ENCODE measurements at regions not wholly inside any gene's neighbourhood (a gene's known extent, or its start where the extent isn't known, plus 50 kb on each side); places are given as distances from the start of the nearest gene placed in this dataset.

GRCh38 chr7:25754751-25755150 lies 397.2 kb upstream of the NFE2L3 start:
- TF ChIP-seq CTCF (conservative IDR thresholded peaks at IDR 0.05; ENCODE audit: low read depth, low read length), result no peak
- H3K4me3 ChIP-seq (ENCODE audit: low read depth, low read length), result no peak overlapping the region

GRCh38 chr7:25756601-25757000 lies 395.4 kb upstream of the NFE2L3 start:
- DNase-seq (ENCODE audit: low read depth), result no peak
- TF ChIP-seq CTCF (conservative IDR thresholded peaks at IDR 0.05; ENCODE audit: low read depth, low read length), result no peak
- H3K4me3 ChIP-seq (ENCODE audit: low read depth, low read length), result no peak overlapping the region

More at GRCh38 chr7:25754751-25755150, 397.2 kb upstream of the NFE2L3 start:
- DNase-seq (ENCODE audit: low read depth), result no peak

GRCh38 chr7:25758559-25758958 lies 393.4 kb upstream of the NFE2L3 start:
- no peak overlapping the region for H3K4me3 ChIP-seq (ENCODE audit: low read depth, low read length)
- TF ChIP-seq CTCF (conservative IDR thresholded peaks at IDR 0.05; ENCODE audit: low read depth, low read length), result no peak
- no peak for DNase-seq (ENCODE audit: low read depth)

GRCh38 chr7:25759286-25759685 lies 392.7 kb upstream of the NFE2L3 start:
- no peak overlapping the region for H3K4me3 ChIP-seq (ENCODE audit: low read depth, low read length)
- TF ChIP-seq CTCF (conservative IDR thresholded peaks at IDR 0.05; ENCODE audit: low read depth, low read length), result no peak
- DNase-seq (ENCODE audit: low read depth), result no peak

- no peak for TF ChIP-seq CTCF (conservative IDR thresholded peaks at IDR 0.05; ENCODE audit: low read depth, low read length)
- no peak overlapping the region for H3K4me3 ChIP-seq (ENCODE audit: low read depth, low read length)
- no peak for DNase-seq (ENCODE audit: low read depth)
These were observed 392.2 kb upstream of the NFE2L3 start for GRCh38 chr7:25759748-25760147.

GRCh38 chr7:25762511-25763462 lies 389.2 kb upstream of the NFE2L3 start:
- no peak for TF ChIP-seq CTCF (conservative IDR thresholded peaks at IDR 0.05; ENCODE audit: low read depth, low read length)
- DNase-seq (ENCODE audit: low read depth), result no peak
- H3K4me3 ChIP-seq (ENCODE audit: low read depth, low read length), result no peak overlapping the region

- TF ChIP-seq CTCF (conservative IDR thresholded peaks at IDR 0.05; ENCODE audit: low read depth, low read length), result no peak
- no peak overlapping the region for H3K4me3 ChIP-seq (ENCODE audit: low read depth, low read length)
- no peak for DNase-seq (ENCODE audit: low read depth)
These were observed 388.5 kb upstream of the NFE2L3 start for GRCh38 chr7:25763463-25763860.

Data from choroid plexus epithelial cell (primary cell).